Lower lobe of right lung (tissue), 2 donors: ENCODE measurements at regions not wholly inside any gene's neighbourhood (a gene's known extent, or its start where the extent isn't known, plus 50 kb on each side); places are given as distances from the start of the nearest gene placed in this dataset.

ENCODE experiments used
- ATAC-seq, 2 donors: fragments of 200-7000 bp; cut with Tn5 transposase; one replicate each; pipeline ENCODE4 v1.9.1; 2020 to 2022; ENCODE audit warnings: mild to moderate bottlenecking in 2 of 2, moderate library complexity in 2 of 2
- DNase-seq: peaks from one replicate; pipeline ENCODE4 v3.0.0-alpha.2; 2020
- H3K27ac ChIP-seq: fragments of 200-600 bp; one replicate; pipeline ENCODE4 v1.8.0; 2022
- H3K27me3 ChIP-seq: fragments of 200-600 bp; one replicate; pipeline ENCODE4 v1.8.0; 2022; ENCODE audit warnings: low read depth
- H3K36me3 ChIP-seq: fragments of 200-600 bp; one replicate; pipeline ENCODE4 v1.8.0; 2022; ENCODE audit warnings: mild to moderate bottlenecking
- H3K4me1 ChIP-seq: fragments of 200-600 bp; one replicate; pipeline ENCODE4 v1.8.0; 2022
- H3K4me3 ChIP-seq: fragments of 200-600 bp; one replicate; pipeline ENCODE4 v1.8.0; 2022; ENCODE audit warnings: mild to moderate bottlenecking
- H3K9me3 ChIP-seq: fragments of 200-600 bp; one replicate; pipeline ENCODE4 v1.8.0; 2022
- CTCF ChIP-seq: fragments of 200-600 bp; IDR thresholded peaks from one replicate; pipeline ENCODE4 v1.8.0; 2022; ENCODE audit warnings: antibody characterized with exemption, mild to moderate bottlenecking
- intact Hi-C: fragments of 100-400 bp; cut with DNase I; formaldehyde crosslinking; loops from one replicate; pipeline ENCODE4 v1.11.0; 2022
- donor health status: DM: no; HTN: yes; CAD: no; lungs with severe emphysema.

GRCh38 chrX:122816288-122816687 lies 367.8 kb upstream of the GRIA3 start:
- intact Hi-C loops, result no loop called here

GRCh38 chrX:122817321-122817955 lies 366.6 kb upstream of the GRIA3 start:
- H3K27ac ChIP-seq, result no peak overlapping the region
- DNase-seq (no peak), ATAC-seq (no peak)
- no peaks in the 10 kb centered on the region for H3K9me3 ChIP-seq
- no peaks in the 10 kb centered on the region for H3K36me3 ChIP-seq
- no peak overlapping the region for H3K4me3 ChIP-seq
- intact Hi-C loops, result no loop called here
- H3K27me3 ChIP-seq, result no peaks in the 10 kb centered on the region
- TF ChIP-seq CTCF, result no peak
- H3K4me1 ChIP-seq, result no peaks in the 10 kb centered on the region

More at GRCh38 chrX:122816288-122816687, 367.8 kb upstream of the GRIA3 start:
- Histone ChIP-seq H3K27me3 (no peaks in the 10 kb centered on the region), H3K4me3 (no peak overlapping the region), H3K36me3 (no peaks in the 10 kb centered on the region), H3K9me3 (no peaks in the 10 kb centered on the region), H3K27ac (no peak overlapping the region), H3K4me1 (no peaks in the 10 kb centered on the region)
- TF ChIP-seq CTCF, result no peak
- no peak for DNase-seq
- ATAC-seq, result no peak

- TF ChIP-seq CTCF, result no peak
- no peak for DNase-seq
- Histone ChIP-seq H3K4me1 (no peaks in the 10 kb centered on the region), H3K27me3 (no peaks in the 10 kb centered on the region), H3K4me3 (no peak overlapping the region), H3K27ac (no peak overlapping the region), H3K9me3 (no peaks in the 10 kb centered on the region), H3K36me3 (no peaks in the 10 kb centered on the region)
- ATAC-seq, result no peak
- intact Hi-C loops, result no loop called here
These were observed 366.0 kb upstream of the GRIA3 start for GRCh38 chrX:122818068-122818467.

- ATAC-seq (no peak), DNase-seq (no peak)
- intact Hi-C loops, result no loop called here
- H3K4me1 ChIP-seq, result no peaks in the 10 kb centered on the region
- H3K4me3 ChIP-seq, result no peak overlapping the region
- H3K36me3 ChIP-seq, result no peaks in the 10 kb centered on the region
- TF ChIP-seq CTCF, result no peak
- H3K27ac ChIP-seq, result no peak overlapping the region
- no peaks in the 10 kb centered on the region for H3K9me3 ChIP-seq
- no peaks in the 10 kb centered on the region for H3K27me3 ChIP-seq
These were observed 350.8 kb upstream of the GRIA3 start for GRCh38 chrX:122833230-122833629.

GRCh38 chrX:122835886-122836285 lies 348.2 kb upstream of the GRIA3 start:
- no peak for TF ChIP-seq CTCF
- no peak for ATAC-seq
- H3K27ac ChIP-seq, result no peak overlapping the region
- DNase-seq, result no peak
- no peaks in the 10 kb centered on the region for H3K9me3 ChIP-seq
- no peaks in the 10 kb centered on the region for H3K27me3 ChIP-seq
- no peak overlapping the region for H3K4me3 ChIP-seq
- H3K36me3 ChIP-seq, result no peaks in the 10 kb centered on the region
- intact Hi-C loops, result no loop called here
- H3K4me1 ChIP-seq, result no peaks in the 10 kb centered on the region
